ENCODE measurements at regions not wholly inside any gene's neighbourhood (a gene's known extent, or its start where the extent isn't known, plus 50 kb on each side); places are given as distances from the start of the nearest gene placed in this dataset.

DNA sequence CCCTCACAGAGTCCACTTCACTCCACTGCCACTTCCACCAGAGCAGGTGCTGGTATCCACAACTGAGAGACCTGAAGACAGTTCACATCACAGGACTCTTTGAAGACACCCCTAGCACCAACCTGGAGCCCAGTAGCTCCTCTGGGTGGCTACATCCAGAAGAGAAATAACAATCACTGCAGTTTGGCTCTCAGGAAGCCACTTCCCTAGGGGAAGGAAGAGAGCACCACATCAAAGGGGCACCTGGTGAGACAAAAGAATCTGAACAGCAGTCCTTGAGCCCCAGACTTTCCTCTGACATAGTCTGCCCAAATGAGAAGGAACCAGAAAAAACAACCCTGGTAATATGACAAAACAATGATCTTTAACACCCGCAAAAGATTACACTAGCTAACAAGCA, 113.2 kb downstream of the TENT5C start:
- Histone ChIP-seq H3K36me3 (no peaks in the 10 kb centered on the region), H3K9me3 (peaks cover 3% of the 10 kb centered on the region), H3K27me3 (no peaks in the 10 kb centered on the region), H3K4me1 (no peaks in the 10 kb centered on the region), H3K27ac (no peak overlapping the region), H3K4me3 (no peak overlapping the region)
- no peak for DNase-seq (ENCODE audit: low spot score in 2 of 2)
- 94% methylated on average over 1 of the region's 1 CpG for WGBS
- no peak for TF ChIP-seq POLR2A (IDR thresholded peaks at IDR 0.05)
- TF ChIP-seq EP300 (IDR thresholded peaks at IDR 0.05) = no peak
- TF ChIP-seq POLR2AphosphoS5 (IDR thresholded peaks at IDR 0.05) = no peak
- TF ChIP-seq, protein P1, sequence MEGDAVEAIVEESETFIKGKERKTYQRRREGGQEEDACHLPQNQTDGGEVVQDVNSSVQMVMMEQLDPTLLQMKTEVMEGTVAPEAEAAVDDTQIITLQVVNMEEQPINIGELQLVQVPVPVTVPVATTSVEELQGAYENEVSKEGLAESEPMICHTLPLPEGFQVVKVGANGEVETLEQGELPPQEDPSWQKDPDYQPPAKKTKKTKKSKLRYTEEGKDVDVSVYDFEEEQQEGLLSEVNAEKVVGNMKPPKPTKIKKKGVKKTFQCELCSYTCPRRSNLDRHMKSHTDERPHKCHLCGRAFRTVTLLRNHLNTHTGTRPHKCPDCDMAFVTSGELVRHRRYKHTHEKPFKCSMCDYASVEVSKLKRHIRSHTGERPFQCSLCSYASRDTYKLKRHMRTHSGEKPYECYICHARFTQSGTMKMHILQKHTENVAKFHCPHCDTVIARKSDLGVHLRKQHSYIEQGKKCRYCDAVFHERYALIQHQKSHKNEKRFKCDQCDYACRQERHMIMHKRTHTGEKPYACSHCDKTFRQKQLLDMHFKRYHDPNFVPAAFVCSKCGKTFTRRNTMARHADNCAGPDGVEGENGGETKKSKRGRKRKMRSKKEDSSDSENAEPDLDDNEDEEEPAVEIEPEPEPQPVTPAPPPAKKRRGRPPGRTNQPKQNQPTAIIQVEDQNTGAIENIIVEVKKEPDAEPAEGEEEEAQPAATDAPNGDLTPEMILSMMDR (IDR thresholded peaks at IDR 0.05) = no peak

- peaks cover 7% of the 10 kb centered on the region for H3K4me1 ChIP-seq
- H3K36me3 ChIP-seq = no peaks in the 10 kb centered on the region
- H3K4me3 ChIP-seq = no peak overlapping the region
- TF ChIP-seq EP300 (IDR thresholded peaks at IDR 0.05) = no peak
- TF ChIP-seq, protein P1 (IDR thresholded peaks at IDR 0.05) = no peak
- no peak for TF ChIP-seq POLR2AphosphoS5 (IDR thresholded peaks at IDR 0.05)
- no peak for TF ChIP-seq POLR2A (IDR thresholded peaks at IDR 0.05)
- no peaks in the 10 kb centered on the region for H3K9me3 ChIP-seq
- no peaks in the 10 kb centered on the region for H3K27me3 ChIP-seq
- DNase-seq (ENCODE audit: low spot score in 2 of 2) = no peak
- H3K27ac ChIP-seq = no peak overlapping the region
- 93% methylated on average over 4 of the region's 4 CpGs for WGBS
These were observed 126.4 kb downstream of the TENT5C start for GRCh38 chr1:117732065-117732797.

- H3K4me1 ChIP-seq = peaks cover 7% of the 10 kb centered on the region
- no peaks in the 10 kb centered on the region for H3K27me3 ChIP-seq
- no peaks in the 10 kb centered on the region for H3K9me3 ChIP-seq
- H3K27ac ChIP-seq = no peak overlapping the region
- H3K36me3 ChIP-seq = no peaks in the 10 kb centered on the region
- H3K4me3 ChIP-seq = no peak overlapping the region
- no peak for DNase-seq (ENCODE audit: low spot score in 2 of 2)
- TF ChIP-seq EP300 (IDR thresholded peaks at IDR 0.05) = no peak
- no peak for TF ChIP-seq POLR2A (IDR thresholded peaks at IDR 0.05)
- no peak for TF ChIP-seq POLR2AphosphoS5 (IDR thresholded peaks at IDR 0.05)
- TF ChIP-seq, protein P1 (IDR thresholded peaks at IDR 0.05) = no peak
- 95% methylated on average over 7 of the region's 7 CpGs for WGBS
These were observed 127.1 kb downstream of the TENT5C start for GRCh38 chr1:117732956-117733355.

DNA sequence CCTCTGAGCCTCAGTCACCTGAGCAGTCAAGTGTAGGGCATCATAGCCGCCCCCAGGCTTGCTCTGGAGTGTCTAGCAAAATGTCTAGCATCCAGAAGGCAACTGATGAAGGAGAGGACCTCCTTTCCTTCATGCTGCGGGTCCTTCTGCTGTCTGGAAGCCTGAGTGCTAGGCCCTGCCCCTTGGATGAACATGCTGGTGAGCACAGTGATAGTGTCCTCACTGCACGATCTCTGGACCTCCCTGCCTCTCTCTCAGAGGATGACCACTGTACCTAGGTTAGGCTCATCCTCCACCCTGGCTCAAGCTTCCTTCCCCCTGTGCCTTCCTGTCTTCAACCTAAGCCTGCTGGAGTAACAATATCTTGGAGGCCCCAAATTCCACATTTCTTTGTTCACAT, 128.6 kb downstream of the TENT5C start:
- H3K4me3 ChIP-seq = no peak overlapping the region
- peaks cover 7% of the 10 kb centered on the region for H3K4me1 ChIP-seq
- no peak overlapping the region for H3K27ac ChIP-seq
- no peaks in the 10 kb centered on the region for H3K27me3 ChIP-seq
- H3K9me3 ChIP-seq = no peaks in the 10 kb centered on the region
- no peaks in the 10 kb centered on the region for H3K36me3 ChIP-seq
- no peak for TF ChIP-seq EP300 (IDR thresholded peaks at IDR 0.05)
- no peak for TF ChIP-seq POLR2AphosphoS5 (IDR thresholded peaks at IDR 0.05)
- TF ChIP-seq POLR2A (IDR thresholded peaks at IDR 0.05) = no peak
- 95% methylated on average over 3 of the region's 3 CpGs for WGBS
- no peak for DNase-seq (ENCODE audit: low spot score in 2 of 2)

DNA sequence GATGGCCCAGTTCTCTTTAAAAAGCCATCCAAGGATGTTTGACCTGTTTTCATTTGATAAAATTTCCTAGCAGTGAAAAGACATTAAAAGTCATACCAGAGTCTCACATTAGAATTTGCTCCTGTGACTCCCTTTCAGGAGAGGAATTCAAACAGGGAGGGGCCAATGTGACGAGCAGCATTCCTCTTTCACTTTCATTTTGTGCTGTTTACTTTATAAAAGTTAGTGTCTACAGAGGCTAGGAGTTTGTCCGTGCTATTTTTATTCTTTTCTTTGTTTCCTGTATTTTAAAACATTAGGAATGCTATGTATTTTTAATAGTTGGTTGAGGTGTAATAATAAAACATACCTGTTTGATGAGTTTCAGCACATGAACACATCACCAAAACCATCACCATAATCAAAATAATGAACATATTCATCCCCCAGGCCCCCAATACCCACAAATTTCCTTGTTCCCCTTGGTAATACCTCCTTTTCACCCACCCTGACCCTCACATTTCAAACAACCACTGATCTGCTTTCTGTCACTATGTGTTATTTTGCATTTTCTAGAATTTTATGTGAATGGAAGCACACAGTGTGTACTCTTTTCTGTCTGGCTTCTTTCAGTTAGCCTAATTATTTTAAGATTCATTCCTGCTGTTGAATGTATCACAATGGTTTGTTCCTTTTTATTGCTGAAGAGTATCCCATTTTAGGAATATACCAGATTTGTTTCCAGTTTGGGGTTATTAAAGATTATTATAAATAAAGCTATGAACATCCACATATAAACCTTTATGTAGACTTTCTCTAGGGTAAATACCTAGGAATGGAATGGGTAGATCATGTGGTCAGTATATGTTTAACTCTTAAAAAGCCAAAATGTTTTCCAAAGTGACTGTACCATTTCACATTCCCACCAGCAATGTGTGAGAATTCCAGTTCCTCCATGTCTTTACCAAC, 129.5 kb downstream of the TENT5C start:
- TF ChIP-seq POLR2A (IDR thresholded peaks at IDR 0.05) (no peak), EP300 (IDR thresholded peaks at IDR 0.05) (no peak), POLR2AphosphoS5 (IDR thresholded peaks at IDR 0.05) (no peak)
- TF ChIP-seq, protein P1 (IDR thresholded peaks at IDR 0.05) = no peak
- Histone ChIP-seq H3K4me3 (peak overlapping the region; percentile 36), H3K27ac (peak overlapping the region; percentile 47), H3K27me3 (no peaks in the 10 kb centered on the region), H3K36me3 (no peaks in the 10 kb centered on the region), H3K4me1 (peaks cover 7% of the 10 kb centered on the region), H3K9me3 (no peaks in the 10 kb centered on the region)
- DNase-seq (ENCODE audit: low spot score in 2 of 2) = no peak
- 1% methylated on average over 2 of the region's 2 CpGs for WGBS

All from suprapubic skin (tissue), 4 donors.